H1 (cell line): ENCODE measurements at regions not wholly inside any gene's neighbourhood (a gene's known extent, or its start where the extent isn't known, plus 50 kb on each side); places are given as distances from the start of the nearest gene placed in this dataset.

ENCODE experiments used
- CTCF ChIA-PET: fragments of 300-600 bp; sonication (Branson Sonifier 250); formaldehyde crosslinking; loops from one replicate; lab custom pipeline; 2021; ENCODE audit not compliant: partially characterized antibody; lab: Charles Lee
- POLR2A ChIA-PET: fragments of 300-600 bp; sonication (Branson Sonifier 250); formaldehyde crosslinking; loops from one replicate; lab custom pipeline; 2021; ENCODE audit warnings: inconsistent platforms; ENCODE audit not compliant: partially characterized antibody; lab: Charles Lee
- DNase-seq, 2 experiments: peaks; one replicate each; pipeline versions ENCODE4 v3.0.0 to v3.0.0-alpha.2; 2010 to 2022; ENCODE audit warnings: low spot score in 2 of 2, low read depth in 1 of 2, mixed read lengths in 1 of 2
- FAIRE-seq: peaks from 2 replicates; lab custom pipeline; 2011; peaks lifted over from hg19 to GRCh38; lab: Jason Lieb, UNC
- H2AFZ ChIP-seq: 2 replicates; pipeline ENCODE4 v1.8.1; 2012; ENCODE audit warnings: low read length, inconsistent platforms
- H2AK5ac ChIP-seq: 2 replicates; pipeline ENCODE4 v1.6.1; 2013; ENCODE audit warnings: low read depth, low read length
- H2BK120ac ChIP-seq: replicated peaks from 2 replicates; pipeline ENCODE3; 2013; ENCODE audit warnings: low read depth, low read length, inconsistent platforms
- H2BK12ac ChIP-seq: 2 replicates; pipeline ENCODE4 v1.6.1; 2013; ENCODE audit warnings: low read depth, low read length
- H2BK15ac ChIP-seq: 2 replicates; pipeline ENCODE4 v1.6.1; 2013; ENCODE audit warnings: low read length
- H2BK20ac ChIP-seq: 2 replicates; pipeline ENCODE4 v1.6.1; 2013; ENCODE audit warnings: low read length
- H2BK5ac ChIP-seq: 2 replicates; pipeline ENCODE4 v1.6.1; 2013; ENCODE audit warnings: low read depth, low read length
- H3K14ac ChIP-seq: 2 replicates; pipeline ENCODE4 v1.6.1; 2013; ENCODE audit warnings: inconsistent platforms; ENCODE audit not compliant: insufficient read length
- H3K18ac ChIP-seq: 2 replicates; pipeline ENCODE4 v1.6.1; 2013; ENCODE audit warnings: low read length; ENCODE audit errors: extremely low read depth
- H3K23ac ChIP-seq: 2 replicates; pipeline ENCODE4 v1.6.1; 2013; ENCODE audit warnings: inconsistent platforms; ENCODE audit not compliant: insufficient read length
- H3K23me2 ChIP-seq: 2 replicates; pipeline ENCODE4 v1.6.1; 2013; ENCODE audit warnings: low read depth, low read length
- H3K27ac ChIP-seq: 2 replicates; pipeline ENCODE4 v1.6.1; 2011; ENCODE audit warnings: low read depth, low read length, inconsistent platforms
- H3K27me3 ChIP-seq, 4 experiments: replicated peaks in 1 of 4; 1 replicate in 1 of 4; 2 replicates in 3 of 4; pipeline versions ENCODE4 v1.6.1 to v1.8.1; 2011 to 2013; ENCODE audit warnings: low read length in 3 of 4, mild to moderate bottlenecking in 3 of 4, inconsistent platforms in 2 of 4, mixed read lengths in 2 of 4, moderate library complexity in 1 of 4; ENCODE audit not compliant: control insufficient read depth in 3 of 4, insufficient read depth in 3 of 4; ENCODE audit errors: extremely low read depth in 1 of 4
- H3K36me3 ChIP-seq, 4 experiments: 2 replicates each; pipeline versions ENCODE4 v1.6.1 to v1.8.1; 2011 to 2013; ENCODE audit warnings: mild to moderate bottlenecking in 4 of 4, low read length in 3 of 4, moderate library complexity in 2 of 4, control low read depth in 1 of 4, inconsistent platforms in 1 of 4; ENCODE audit not compliant: insufficient read depth in 4 of 4, control insufficient read depth in 2 of 4
- H3K4ac ChIP-seq: replicated peaks from 2 replicates; pipeline ENCODE3; 2013; ENCODE audit warnings: low read length, low read depth, mixed read lengths, inconsistent platforms; ENCODE audit not compliant: insufficient read length
- H3K4me1 ChIP-seq, 4 experiments: replicated peaks in 1 of 4; 1 replicate in 1 of 4; 2 replicates in 3 of 4; pipeline versions ENCODE4 v1.6.1 to v1.8.1; 2011 to 2013; ENCODE audit warnings: low read length in 3 of 4, inconsistent platforms in 2 of 4, mixed read lengths in 1 of 4; ENCODE audit not compliant: insufficient read depth in 4 of 4, control insufficient read depth in 3 of 4
- H3K4me2 ChIP-seq, 2 experiments: 2 replicates each; pipeline versions ENCODE4 v1.6.1 to v1.8.1; 2011 to 2013; ENCODE audit warnings: low read depth in 2 of 2, low read length in 2 of 2, control low read depth in 1 of 2, inconsistent platforms in 1 of 2, mild to moderate bottlenecking in 1 of 2; ENCODE audit not compliant: insufficient read depth in 1 of 2
- H3K4me3 ChIP-seq, 4 experiments: fragments of 200-600, 300-600 bp in 1 of 4; sonication (generic), shearing (Covaris generic), sonication (Bioruptor Twin) in 1 of 4; 2 replicates each; pipeline versions ENCODE4 v1.5.1 to v1.8.1; 2011 to 2016; ENCODE audit warnings: low read length in 4 of 4, low read depth in 3 of 4, control low read depth in 2 of 4, inconsistent platforms in 2 of 4, mild to moderate bottlenecking in 2 of 4, mixed read lengths in 1 of 4, moderate library complexity in 1 of 4; ENCODE audit not compliant: insufficient read depth in 2 of 4; ENCODE audit errors: extremely low read depth in 1 of 4
- H3K56ac ChIP-seq: replicated peaks from 2 replicates; pipeline ENCODE3; 2013; ENCODE audit warnings: low read depth, mild to moderate bottlenecking, mixed read lengths, low read length, inconsistent platforms; ENCODE audit not compliant: insufficient read length
- H3K79me1 ChIP-seq: 2 replicates; pipeline ENCODE4 v1.6.1; 2013; ENCODE audit warnings: low read depth, low read length, control low read depth
- H3K79me2 ChIP-seq, 2 experiments: 2 replicates each; pipeline versions ENCODE4 v1.6.1 to v1.8.1; 2012 to 2013; ENCODE audit warnings: low read length in 2 of 2, mild to moderate bottlenecking in 2 of 2, inconsistent platforms in 1 of 2; ENCODE audit not compliant: insufficient read depth in 2 of 2, control insufficient read depth in 1 of 2
- H3K9ac ChIP-seq, 4 experiments: replicated peaks in 1 of 4; 1 replicate in 1 of 4; 2 replicates in 3 of 4; pipeline versions ENCODE4 v1.6.1 to v1.8.1; 2011 to 2013; ENCODE audit warnings: low read depth in 3 of 4, low read length in 3 of 4, control low read depth in 2 of 4, mild to moderate bottlenecking in 2 of 4, moderate library complexity in 2 of 4, inconsistent platforms in 1 of 4; ENCODE audit errors: extremely low read depth in 1 of 4
- H3K9me3 ChIP-seq, 2 experiments: 2 replicates each; pipeline versions ENCODE4 v1.6.1 to v1.8.1; 2012 to 2013; ENCODE audit warnings: mild to moderate bottlenecking in 2 of 2, moderate library complexity in 2 of 2, control low read depth in 1 of 2, inconsistent platforms in 1 of 2, low read depth in 1 of 2, low read length in 1 of 2, mixed read lengths in 1 of 2; ENCODE audit not compliant: insufficient read depth in 2 of 2
- H4K20me1 ChIP-seq, 2 experiments: replicated peaks in 1 of 2; 2 replicates each; pipeline versions ENCODE3 to v1.8.1; 2011 to 2013; ENCODE audit warnings: inconsistent platforms in 2 of 2, low read length in 2 of 2, mild to moderate bottlenecking in 1 of 2; ENCODE audit not compliant: insufficient read depth in 2 of 2, control insufficient read depth in 1 of 2
- H4K5ac ChIP-seq: 2 replicates; pipeline ENCODE4 v1.6.1; 2013; ENCODE audit warnings: low read length, low read depth, mixed read lengths, inconsistent platforms; ENCODE audit not compliant: insufficient read length
- H4K8ac ChIP-seq: 2 replicates; pipeline ENCODE4 v1.8.0; 2013; ENCODE audit warnings: mild to moderate bottlenecking, moderate library complexity, low read length, inconsistent platforms; ENCODE audit not compliant: insufficient read depth; ENCODE audit errors: extremely low read depth
- H4K91ac ChIP-seq: replicated peaks from 2 replicates; pipeline ENCODE3; 2013; ENCODE audit warnings: low read length, mixed read lengths, inconsistent platforms; ENCODE audit not compliant: insufficient read length
- ATF2 ChIP-seq: IDR thresholded peaks from 2 replicates; pipeline ENCODE4 v1.6.1; 2012; ENCODE audit warnings: low read length, inconsistent platforms
- BCL11A ChIP-seq, 2 experiments: IDR thresholded peaks; one replicate each; pipeline ENCODE4 v1.6.1; 2011; ENCODE audit warnings: low read depth in 2 of 2, low read length in 2 of 2, mild to moderate bottlenecking in 2 of 2
- CHD1 ChIP-seq: IDR thresholded peaks from 2 replicates; pipeline ENCODE4 v1.6.1; 2012; ENCODE audit warnings: low read depth, low read length, improper control_type of control experiment
- CTBP2 ChIP-seq: IDR thresholded peaks from 2 replicates; pipeline ENCODE4 v1.7.0; 2011; ENCODE audit warnings: borderline replicate concordance, mild to moderate bottlenecking, moderate library complexity, mixed read lengths, low read length; ENCODE audit not compliant: insufficient read depth, insufficient read length
- GTF2F1 ChIP-seq: IDR thresholded peaks from 2 replicates; pipeline ENCODE4 v1.6.1; 2012; ENCODE audit warnings: low read depth, low read length, improper control_type of control experiment, borderline replicate concordance
- KDM1A ChIP-seq: fragments of 200-600, 300-600 bp; sonication (generic); IDR thresholded peaks from 2 replicates; pipeline ENCODE4 v1.7.1; 2016; ENCODE audit warnings: mild to moderate bottlenecking, low read length, borderline replicate concordance
- MAFK ChIP-seq: IDR thresholded peaks from 2 replicates; pipeline ENCODE4 v1.6.1; 2012; ENCODE audit warnings: low read depth, mild to moderate bottlenecking, improper control_type of control experiment, low read length
- MAX ChIP-seq: IDR thresholded peaks from 2 replicates; pipeline ENCODE4 v1.6.1; 2012; ENCODE audit warnings: inconsistent platforms
- RAD21 ChIP-seq, 2 experiments: IDR thresholded peaks in 1 of 2; conservative IDR thresholded peaks in 1 of 2; 2 replicates each; pipeline ENCODE4 v1.6.1; 2011; ENCODE audit warnings: low read depth in 2 of 2, low read length in 2 of 2, improper control_type of control experiment in 1 of 2, inconsistent platforms in 1 of 2, mild to moderate bottlenecking in 1 of 2, moderate library complexity in 1 of 2
- SIRT6 ChIP-seq: IDR thresholded peaks from one replicate; pipeline ENCODE4 v1.7.1; 2012; ENCODE audit warnings: low read length, inconsistent platforms
- whole genome bisulfite sequencing, 2 experiments: shearing (Covaris generic) in 1 of 2; methylation state at CpG; one replicate each; pipeline versions ENCODE4 v1.1.6 to v1.1.7; 2013 to 2015; ENCODE audit warnings: low lambda C conversion rate in 2 of 2, mixed read lengths in 2 of 2, inconsistent platforms in 1 of 2, low coverage in 1 of 2, missing lambda C conversion rate in 1 of 2; ENCODE audit not compliant: insufficient replicate concordance in 2 of 2, insufficient coverage in 1 of 2, insufficient read length in 1 of 2; ENCODE audit errors: extremely low coverage in 1 of 2, missing lambda C conversion rate in 1 of 2; 5-methylcytosine and 5-hydroxymethylcytosine counted together
- TF ChIP-seq, protein P1 (sequence below): IDR thresholded peaks from 2 replicates; pipeline ENCODE4 v1.6.1; 2011; ENCODE audit warnings: low read depth, mild to moderate bottlenecking, low read length; ENCODE audit not compliant: insufficient read depth

DNA sequence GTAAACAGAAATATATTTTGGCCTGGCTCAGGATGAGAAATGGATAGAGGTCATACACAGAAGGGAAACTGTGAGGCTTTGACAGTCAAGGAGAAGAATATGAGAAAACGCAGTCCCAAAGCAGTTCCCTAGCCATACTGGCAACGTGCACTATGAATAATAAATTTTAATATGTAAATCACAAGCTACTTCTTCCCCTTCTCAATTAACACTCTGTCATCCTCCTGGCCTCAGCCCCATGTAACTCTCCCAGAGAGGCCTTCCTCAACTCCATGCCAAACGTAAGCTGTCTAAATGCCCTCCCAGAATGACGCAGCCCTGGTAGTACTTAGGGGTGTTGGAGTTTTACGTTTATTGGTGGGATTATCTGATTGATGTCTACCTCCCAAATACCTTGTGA lies 732.6 kb downstream of the LIG4 start:
- WGBS, 2 experiments, result 90% methylated on average over 5 of the region's 5 CpGs; no CpG with 5 or more reads in 1 of the 2 experiments
- TF ChIP-seq BCL11A (IDR thresholded peaks at IDR 0.05; ENCODE audit: low read depth in 2 of 2, low read length in 2 of 2) (no peak), CHD1 (no peak), ATF2 (no peak), GTF2F1 (no peak), RAD21 (IDR thresholded peaks at IDR 0.05 in 1 of 2, conservative IDR thresholded peaks at IDR 0.05 in 1 of 2; ENCODE audit: low read depth in 2 of 2, low read length in 2 of 2) (no peak), SIRT6 (no peak), KDM1A (no peak), MAX (no peak), MAFK (no peak), CTBP2 (no peak)
- TF ChIP-seq, protein P1, sequence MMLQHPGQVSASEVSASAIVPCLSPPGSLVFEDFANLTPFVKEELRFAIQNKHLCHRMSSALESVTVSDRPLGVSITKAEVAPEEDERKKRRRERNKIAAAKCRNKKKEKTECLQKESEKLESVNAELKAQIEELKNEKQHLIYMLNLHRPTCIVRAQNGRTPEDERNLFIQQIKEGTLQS, result no peak
- no peak for DNase-seq

More for the DNA sequence above, 732.6 kb downstream of the LIG4 start:
- FAIRE-seq, result no peak
- Histone ChIP-seq H3K79me2 (no peaks in the 10 kb centered on the region), H4K20me1 (peaks cover 0 to 3% of the 10 kb centered on the region in 2 experiments), H2BK12ac (no peak overlapping the region), H3K27ac (no peak overlapping the region), H2AFZ (no peak overlapping the region), H3K4ac (no peak overlapping the region), H3K56ac (no peak overlapping the region), H2BK5ac (no peak overlapping the region), H3K4me2 (no peak overlapping the region), H2BK20ac (no peak overlapping the region), H2AK5ac (no peak overlapping the region), H4K91ac (no peak overlapping the region), H2BK15ac (no peak overlapping the region), H2BK120ac (no peak overlapping the region), H3K14ac (no peak overlapping the region), H3K4me1 (peaks cover 0 to 3% (median 0%) of the 10 kb centered on the region in 4 experiments; a peak in 1 of 7 replicates), H3K36me3 (no peaks in the 10 kb centered on the region), H3K27me3 (no peaks in the 10 kb centered on the region), H4K8ac (no peak overlapping the region), H3K79me1 (no peaks in the 10 kb centered on the region), H3K23ac (no peak overlapping the region), H4K5ac (no peak overlapping the region), H3K18ac (no peak overlapping the region), H3K23me2 (no peaks in the 10 kb centered on the region), H3K9ac (no peak overlapping the region), H3K4me3 (no peak overlapping the region), H3K9me3 (no peaks in the 10 kb centered on the region)
- ChIA-PET POLR2A (no interaction called here), CTCF (interaction anchor here (0.5 to 1.7 kb wide), 2 partner anchors 18 to 168 kb away, joined by 5 to 6 read pairs; no protein-coding TSS in a partner anchor)
